Naive thymus-derived CD4-positive, alpha-beta T cell (primary cell): ENCODE measurements at regions not wholly inside any gene's neighbourhood (a gene's known extent, or its start where the extent isn't known, plus 50 kb on each side); places are given as distances from the start of the nearest gene placed in this dataset.

ENCODE experiments used
- ATAC-seq: fragments of 150-1000 bp; cut with Tn5 transposase; 2 replicates; pipeline ENCODE4 v1.10.0; 2021; ENCODE audit warnings: mild to moderate bottlenecking, moderate library complexity
- CTCF ChIA-PET: fragments of 350-600 bp; sonication (Branson Sonifier 250); formaldehyde crosslinking; loops from one replicate; lab custom pipeline; 2021; ENCODE audit warnings: antibody characterized with exemption; lab: Charles Lee
- POLR2A ChIA-PET: fragments of 350-600 bp; sonication (Branson Sonifier 250); formaldehyde crosslinking; loops from one replicate; lab custom pipeline; 2021; ENCODE audit warnings: antibody characterized with exemption, inconsistent platforms; lab: Charles Lee
- DNase-seq, 9 donors: peaks; one replicate each; pipeline versions ENCODE4 v3.0.0 to v3.0.0-alpha.2; 2020 to 2022; ENCODE audit warnings: mixed read lengths in 1 of 9
- H3K27ac ChIP-seq: one replicate; pipeline ENCODE4 v1.7.0; 2013; ENCODE audit warnings: mild to moderate bottlenecking, low read depth, low read length, moderate library complexity
- H3K27me3 ChIP-seq, 2 donors: one replicate each; pipeline ENCODE4 v1.7.0; 2013; ENCODE audit warnings: low read length in 2 of 2, mild to moderate bottlenecking in 2 of 2, moderate library complexity in 2 of 2; ENCODE audit not compliant: control insufficient read depth in 2 of 2, insufficient read depth in 2 of 2
- H3K36me3 ChIP-seq, 3 experiments: 1 replicate in 2 of 3; 2 replicates in 1 of 3; pipeline ENCODE4 v1.7.0; 2013; ENCODE audit warnings: low read length in 3 of 3, mild to moderate bottlenecking in 3 of 3, moderate library complexity in 1 of 3; ENCODE audit not compliant: insufficient read depth in 3 of 3, control insufficient read depth in 2 of 3
- H3K4me1 ChIP-seq, 2 donors: one replicate each; pipeline ENCODE4 v1.7.0; 2013; ENCODE audit warnings: low read length in 2 of 2, mild to moderate bottlenecking in 2 of 2, moderate library complexity in 1 of 2; ENCODE audit not compliant: control insufficient read depth in 2 of 2, insufficient read depth in 2 of 2
- H3K4me3 ChIP-seq: 2 replicates; pipeline ENCODE4 v1.7.0; 2013; ENCODE audit warnings: mild to moderate bottlenecking, low read length
- H3K9me3 ChIP-seq, 3 experiments: 1 replicate in 2 of 3; 2 replicates in 1 of 3; pipeline ENCODE4 v1.7.0; 2013; ENCODE audit warnings: low read length in 3 of 3; ENCODE audit not compliant: control insufficient read depth in 2 of 3
- H3K27ac Mint-ChIP-seq, 9 donors: one replicate each; pipeline ENCODE4 v1.8.0; 2020 to 2022; ENCODE audit warnings: mixed read lengths in 9 of 9, mild to moderate bottlenecking in 8 of 9, moderate library complexity in 5 of 9, inconsistent platforms in 2 of 9
- H3K27me3 Mint-ChIP-seq, 5 donors: one replicate each; pipeline ENCODE4 v1.8.0; 2021 to 2022; ENCODE audit warnings: mixed read lengths in 5 of 5, mild to moderate bottlenecking in 1 of 5
- H3K36me3 Mint-ChIP-seq, 5 donors: one replicate each; pipeline ENCODE4 v1.8.0; 2020 to 2022; ENCODE audit warnings: mixed read lengths in 5 of 5, mild to moderate bottlenecking in 3 of 5, inconsistent platforms in 1 of 5
- H3K4me1 Mint-ChIP-seq, 7 donors: one replicate each; pipeline ENCODE4 v1.8.0; 2020 to 2022; ENCODE audit warnings: mixed read lengths in 7 of 7, mild to moderate bottlenecking in 3 of 7, inconsistent platforms in 1 of 7
- H3K4me3 Mint-ChIP-seq, 10 donors: one replicate each; pipeline ENCODE4 v1.8.0; 2020 to 2022; ENCODE audit warnings: mild to moderate bottlenecking in 10 of 10, mixed read lengths in 10 of 10, moderate library complexity in 6 of 10, inconsistent platforms in 2 of 10
- H3K9me3 Mint-ChIP-seq, 11 donors: one replicate each; pipeline ENCODE4 v1.8.0; 2020 to 2022; ENCODE audit warnings: mixed read lengths in 11 of 11, mild to moderate bottlenecking in 4 of 11, inconsistent platforms in 1 of 11, moderate library complexity in 1 of 11
- intact Hi-C, 2 donors: fragments of 100-400 bp; cut with micrococcal nuclease; formaldehyde crosslinking; loops; one replicate each; pipeline ENCODE4 v1.15.1; 2023

DNA sequence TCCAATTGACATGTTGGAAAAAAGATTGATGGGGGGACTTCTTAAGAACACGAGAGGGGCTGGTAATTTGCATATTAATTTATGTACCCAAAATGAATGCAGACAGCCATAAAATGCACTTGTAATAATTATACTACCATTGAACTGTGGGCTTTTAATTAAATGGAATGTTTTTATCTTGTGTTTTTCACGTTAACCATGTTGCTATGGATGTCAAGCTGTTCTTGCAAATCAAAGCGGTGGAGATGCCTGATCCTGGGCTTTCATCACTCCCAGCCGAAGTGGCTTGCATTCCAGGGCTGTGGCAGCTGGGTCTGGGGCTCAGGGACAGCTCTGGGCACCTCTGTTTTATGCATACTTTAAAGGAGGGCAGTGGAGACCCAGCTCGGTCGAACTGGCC, 179.4 kb upstream of the TMTC4 start:
- Histone ChIP-seq H3K4me3 (no peak overlapping the region), H3K36me3 (no peaks in the 10 kb centered on the region), H3K4me1 (no peaks in the 10 kb centered on the region), H3K27ac (no peak overlapping the region), H3K9me3 (no peaks in the 10 kb centered on the region), H3K27me3 (no peaks in the 10 kb centered on the region)
- Mint-ChIP-seq H3K4me1 (no peaks in the 10 kb centered on the region), H3K9me3 (peaks cover 0 to 6% (median 0%) of the 10 kb centered on the region in 11 donors), H3K36me3 (no peaks in the 10 kb centered on the region), H3K27me3 (no peaks in the 10 kb centered on the region), H3K27ac (no peak overlapping the region), H3K4me3 (no peak overlapping the region)
- no peak for DNase-seq
- CTCF ChIA-PET, result no interaction called here
- ATAC-seq, result no peak
- intact Hi-C loops, result no loop called here
- POLR2A ChIA-PET, result no interaction called here

- Histone ChIP-seq H3K27ac (no peak overlapping the region), H3K4me1 (no peaks in the 10 kb centered on the region), H3K4me3 (no peak overlapping the region), H3K27me3 (no peaks in the 10 kb centered on the region), H3K9me3 (no peaks in the 10 kb centered on the region), H3K36me3 (no peaks in the 10 kb centered on the region)
- no peaks in the 10 kb centered on the region for H3K36me3 Mint-ChIP-seq
- POLR2A ChIA-PET, result no interaction called here
- CTCF ChIA-PET, result no interaction called here
- DNase-seq (no peak), ATAC-seq (no peak)
- H3K27me3 Mint-ChIP-seq, result no peaks in the 10 kb centered on the region
- H3K4me1 Mint-ChIP-seq, result no peaks in the 10 kb centered on the region
- intact Hi-C loops, result no loop called here
- peaks cover 0 to 6% (median 0%) of the 10 kb centered on the region in 11 donors for H3K9me3 Mint-ChIP-seq
- no peak overlapping the region for H3K4me3 Mint-ChIP-seq
- H3K27ac Mint-ChIP-seq, result no peak overlapping the region
Observed at GRCh38 chr13:100853434-100853833, 178.8 kb upstream of the TMTC4 start.

GRCh38 chr13:100852146-100852545, 177.6 kb upstream of the TMTC4 start:
- intact Hi-C loops, result no loop called here
- Histone ChIP-seq H3K36me3 (no peaks in the 10 kb centered on the region), H3K9me3 (no peaks in the 10 kb centered on the region), H3K4me3 (no peak overlapping the region), H3K4me1 (no peaks in the 10 kb centered on the region), H3K27me3 (no peaks in the 10 kb centered on the region), H3K27ac (no peak overlapping the region)
- no peak for DNase-seq
- ChIA-PET POLR2A (no interaction called here), CTCF (no interaction called here)
- no peaks in the 10 kb centered on the region for H3K36me3 Mint-ChIP-seq
- ATAC-seq, result no peak
- peaks cover 0 to 6% (median 0%) of the 10 kb centered on the region in 11 donors for H3K9me3 Mint-ChIP-seq
- no peak overlapping the region for H3K27ac Mint-ChIP-seq
- no peaks in the 10 kb centered on the region for H3K4me1 Mint-ChIP-seq
- no peak overlapping the region for H3K4me3 Mint-ChIP-seq
- H3K27me3 Mint-ChIP-seq, result no peaks in the 10 kb centered on the region

DNA sequence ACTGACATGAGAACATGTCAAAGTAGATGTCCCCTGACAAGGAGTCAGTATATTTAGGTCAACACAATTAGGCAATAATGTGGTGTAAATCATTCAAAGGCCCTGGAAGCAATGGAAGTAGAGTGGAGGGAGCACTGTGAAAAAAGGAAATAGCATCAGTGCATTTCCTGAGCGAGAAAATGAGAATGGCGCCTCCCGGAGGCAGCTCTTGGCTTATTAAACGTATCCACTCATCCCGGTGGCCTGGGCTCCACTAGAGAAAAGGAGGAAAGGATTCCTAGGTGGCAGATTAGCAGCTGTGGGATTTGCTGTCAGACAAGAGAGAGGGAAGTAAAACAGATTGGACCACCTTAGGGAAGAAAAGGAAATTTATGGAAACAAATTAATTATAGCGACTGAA, 173.7 kb upstream of the TMTC4 start:
- ChIA-PET CTCF (no interaction called here), POLR2A (no interaction called here)
- H3K4me1 Mint-ChIP-seq, result no peaks in the 10 kb centered on the region
- no peak for ATAC-seq
- no peaks in the 10 kb centered on the region for H3K36me3 Mint-ChIP-seq
- H3K4me3 Mint-ChIP-seq, result no peak overlapping the region
- no peak overlapping the region for H3K4me3 ChIP-seq
- no peaks in the 10 kb centered on the region for H3K27me3 ChIP-seq
- DNase-seq, result no peak
- no peak overlapping the region for H3K27ac Mint-ChIP-seq
- intact Hi-C loops, result no loop called here
- no peaks in the 10 kb centered on the region for H3K4me1 ChIP-seq
- no peaks in the 10 kb centered on the region for H3K9me3 ChIP-seq
- peaks cover 2 to 7% (median 6%) of the 10 kb centered on the region in 5 donors for H3K27me3 Mint-ChIP-seq
- peaks cover 0 to 6% (median 0%) of the 10 kb centered on the region in 11 donors for H3K9me3 Mint-ChIP-seq
- no peak overlapping the region for H3K27ac ChIP-seq
- H3K36me3 ChIP-seq, result no peaks in the 10 kb centered on the region

GRCh38 chr13:100845128-100845757, 170.6 kb upstream of the TMTC4 start:
- ChIA-PET POLR2A (no interaction called here), CTCF (no interaction called here)
- no peaks in the 10 kb centered on the region for H3K4me1 Mint-ChIP-seq
- H3K36me3 Mint-ChIP-seq, result no peaks in the 10 kb centered on the region
- ATAC-seq (no peak), DNase-seq (no peak)
- intact Hi-C loops, result no loop called here
- no peak overlapping the region for H3K4me3 Mint-ChIP-seq
- Histone ChIP-seq H3K27me3 (no peaks in the 10 kb centered on the region), H3K27ac (no peak overlapping the region), H3K36me3 (no peaks in the 10 kb centered on the region), H3K9me3 (no peaks in the 10 kb centered on the region), H3K4me3 (no peak overlapping the region), H3K4me1 (no peaks in the 10 kb centered on the region)
- peaks cover 8 to 18% (median 10%) of the 10 kb centered on the region in 5 donors for H3K27me3 Mint-ChIP-seq
- H3K27ac Mint-ChIP-seq, result no peak overlapping the region
- H3K9me3 Mint-ChIP-seq, result peaks cover 0 to 6% (median 0%) of the 10 kb centered on the region in 11 donors

DNA sequence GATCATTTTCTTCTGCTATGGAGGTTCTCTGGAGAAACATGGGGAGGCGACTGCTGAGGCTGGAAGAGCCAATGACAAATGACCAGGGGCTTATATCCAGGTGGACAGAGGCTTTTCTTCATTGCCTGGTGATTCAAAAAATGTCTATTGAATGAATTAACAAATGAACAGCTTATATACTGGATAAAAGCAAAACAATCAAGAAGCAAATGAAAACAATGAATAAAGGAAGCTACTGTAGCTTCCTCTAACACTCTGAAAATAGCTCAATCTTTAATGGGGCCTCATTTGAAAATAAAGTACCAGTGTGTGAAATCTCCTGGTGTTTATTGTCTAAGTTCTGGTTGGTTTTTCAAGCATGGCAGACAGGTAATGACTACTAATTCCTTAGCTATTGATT, 167.5 kb upstream of the TMTC4 start:
- Mint-ChIP-seq H3K4me1 (no peaks in the 10 kb centered on the region), H3K27ac (no peak overlapping the region), H3K36me3 (no peaks in the 10 kb centered on the region), H3K4me3 (no peak overlapping the region), H3K27me3 (peaks cover 9 to 22% (median 10%) of the 10 kb centered on the region in 5 donors), H3K9me3 (peaks cover 0 to 2% (median 0%) of the 10 kb centered on the region in 11 donors)
- H3K9me3 ChIP-seq, result no peaks in the 10 kb centered on the region
- H3K27me3 ChIP-seq, result no peaks in the 10 kb centered on the region
- intact Hi-C loops, result no loop called here
- no peak for ATAC-seq
- H3K4me3 ChIP-seq, result no peak overlapping the region
- no peak for DNase-seq
- ChIA-PET CTCF (no interaction called here), POLR2A (no interaction called here)
- H3K4me1 ChIP-seq, result no peaks in the 10 kb centered on the region
- no peak overlapping the region for H3K27ac ChIP-seq
- no peaks in the 10 kb centered on the region for H3K36me3 ChIP-seq

GRCh38 chr13:100838387-100838786, 163.8 kb upstream of the TMTC4 start:
- H3K4me1 ChIP-seq, result no peaks in the 10 kb centered on the region
- Mint-ChIP-seq H3K9me3 (peaks cover 0 to 2% (median 0%) of the 10 kb centered on the region in 11 donors), H3K4me3 (no peak overlapping the region), H3K36me3 (no peaks in the 10 kb centered on the region), H3K27me3 (peaks cover 4 to 17% (median 7%) of the 10 kb centered on the region in 5 donors), H3K4me1 (no peaks in the 10 kb centered on the region), H3K27ac (no peak overlapping the region)
- no peak for DNase-seq
- no peaks in the 10 kb centered on the region for H3K36me3 ChIP-seq
- H3K27ac ChIP-seq, result no peak overlapping the region
- POLR2A ChIA-PET, result no interaction called here
- ATAC-seq, result no peak
- no peaks in the 10 kb centered on the region for H3K9me3 ChIP-seq
- H3K27me3 ChIP-seq, result no peaks in the 10 kb centered on the region
- CTCF ChIA-PET, result no interaction called here
- intact Hi-C loops, result no loop called here
- H3K4me3 ChIP-seq, result no peak overlapping the region
